Subcutaneous abdominal adipose tissue (tissue), 5 donors: ENCODE measurements at regions not wholly inside any gene's neighbourhood (a gene's known extent, or its start where the extent isn't known, plus 50 kb on each side); places are given as distances from the start of the nearest gene placed in this dataset.

Experiments used
- H3K27ac ChIP-seq: one replicate; pipeline ENCODE4 v1.7.0; 2013; ENCODE audit warnings: low read depth, mild to moderate bottlenecking, inconsistent platforms, low read length, moderate library complexity
- H3K27me3 ChIP-seq, 5 donors: one replicate each; pipeline ENCODE4 v1.7.0; 2013; ENCODE audit warnings: low read length in 5 of 5, inconsistent platforms in 1 of 5; ENCODE audit not compliant: control insufficient read depth in 5 of 5, insufficient read depth in 4 of 5
- H3K36me3 ChIP-seq, 5 donors: one replicate each; pipeline ENCODE4 v1.7.0; 2013; ENCODE audit warnings: low read length in 5 of 5; ENCODE audit not compliant: control insufficient read depth in 5 of 5, insufficient read depth in 5 of 5
- H3K4me1 ChIP-seq, 5 donors: one replicate each; pipeline ENCODE4 v1.7.0; 2013; ENCODE audit warnings: low read length in 5 of 5, mild to moderate bottlenecking in 3 of 5, moderate library complexity in 1 of 5; ENCODE audit not compliant: control insufficient read depth in 5 of 5, insufficient read depth in 5 of 5
- H3K4me3 ChIP-seq, 5 donors: one replicate each; pipeline ENCODE4 v1.7.0; 2013; ENCODE audit warnings: low read length in 5 of 5, low read depth in 1 of 5
- H3K9ac ChIP-seq, 5 donors: one replicate each; pipeline ENCODE4 v1.7.0; 2013; ENCODE audit warnings: low read length in 5 of 5, mild to moderate bottlenecking in 4 of 5, moderate library complexity in 3 of 5
- H3K9me3 ChIP-seq, 5 donors: one replicate each; pipeline ENCODE4 v1.7.0; 2013; ENCODE audit warnings: low read length in 5 of 5; ENCODE audit not compliant: control insufficient read depth in 5 of 5
- donor health status: healthy.
- donor health status: healthy.
- donor health status: healthy.
- donor health status: healthy.
- donor health status: healthy.

DNA sequence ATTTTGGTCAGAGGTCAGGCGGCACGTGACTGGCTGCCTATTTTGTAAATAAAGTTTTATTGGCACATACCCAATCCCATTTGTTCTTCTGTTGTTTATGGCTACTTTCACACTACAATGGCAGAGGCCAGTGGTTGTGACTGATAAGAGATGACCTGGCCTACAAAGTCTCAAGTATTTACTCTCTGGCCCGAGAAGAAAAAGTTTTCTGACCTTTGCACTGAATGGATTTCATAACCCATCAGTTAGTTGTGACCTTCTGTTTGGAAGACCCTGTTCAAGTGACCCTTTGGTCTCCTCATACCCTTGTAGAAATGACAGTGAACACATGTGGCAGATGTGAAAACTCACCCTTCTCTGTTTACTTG is 121.4 kb upstream of the MGAT5 start:
- no peaks in the 10 kb centered on the region for H3K36me3 ChIP-seq
- H3K27me3 ChIP-seq: no peaks in the 10 kb centered on the region
- H3K9me3 ChIP-seq: no peaks in the 10 kb centered on the region
- H3K9ac ChIP-seq: no peak overlapping the region
- H3K27ac ChIP-seq: no peak overlapping the region
- H3K4me1 ChIP-seq: peaks cover 6 to 38% (median 24%) of the 10 kb centered on the region in 5 donors
- no peak overlapping the region for H3K4me3 ChIP-seq

DNA sequence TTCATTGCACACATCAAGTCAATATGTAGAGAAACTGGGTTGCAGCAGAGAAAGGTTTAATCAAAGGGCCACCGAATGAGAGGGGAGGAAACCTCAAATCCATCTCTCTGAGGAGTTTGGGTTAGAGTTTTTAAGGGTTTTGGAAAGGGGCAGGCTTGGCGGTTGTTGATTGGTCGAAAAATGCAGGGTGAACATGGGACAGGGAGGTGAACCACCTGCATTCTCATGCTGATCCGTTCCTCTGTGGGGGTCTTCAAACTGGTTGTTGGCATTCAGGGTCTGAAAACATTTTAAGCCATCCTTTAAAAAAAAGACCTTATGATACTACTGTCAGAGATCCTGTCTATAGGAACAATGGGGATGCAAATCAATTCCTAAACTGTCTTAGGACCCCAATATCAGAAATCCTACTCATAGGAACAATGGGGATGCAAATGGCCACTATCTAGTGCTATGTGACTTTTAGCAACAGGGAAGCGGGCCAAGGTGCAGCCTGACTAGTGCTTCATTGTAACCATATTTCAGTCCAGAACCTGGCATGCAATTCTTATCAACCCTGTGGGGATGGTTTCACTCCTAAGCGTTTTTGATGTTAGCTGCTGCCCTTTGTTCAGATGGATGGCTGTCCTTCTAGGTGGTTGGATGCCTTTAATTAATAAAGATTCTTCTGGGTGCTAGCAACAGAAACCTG is 120.1 kb upstream of the MGAT5 start:
- Histone ChIP-seq H3K9ac (no peak overlapping the region), H3K36me3 (no peaks in the 10 kb centered on the region), H3K9me3 (no peaks in the 10 kb centered on the region), H3K4me1 (peaks cover 10 to 37% (median 29%) of the 10 kb centered on the region in 5 donors), H3K4me3 (no peak overlapping the region), H3K27me3 (no peaks in the 10 kb centered on the region), H3K27ac (no peak overlapping the region)

DNA sequence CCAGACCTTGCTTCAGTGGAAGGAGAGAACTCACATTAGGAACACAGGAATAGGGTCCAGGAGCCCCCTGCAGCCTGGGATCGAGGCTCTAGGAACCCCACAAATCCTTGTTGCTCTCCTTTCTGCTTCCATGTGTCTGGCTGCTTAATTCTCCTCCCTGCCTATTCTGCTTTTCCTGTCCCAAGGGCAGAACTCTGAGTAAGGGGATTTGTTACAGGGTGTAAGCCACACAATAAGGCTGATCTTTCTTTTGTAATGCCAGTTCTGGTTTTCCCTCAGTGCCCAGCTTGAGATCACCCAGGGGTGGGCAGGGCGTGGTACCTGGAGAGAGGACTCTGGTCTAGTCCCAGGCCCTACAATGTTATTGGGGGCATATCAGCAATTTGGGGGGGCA is 119.6 kb upstream of the MGAT5 start:
- Histone ChIP-seq H3K9me3 (no peaks in the 10 kb centered on the region), H3K4me1 (peaks cover 8 to 36% (median 24%) of the 10 kb centered on the region in 5 donors), H3K27ac (no peak overlapping the region)

DNA sequence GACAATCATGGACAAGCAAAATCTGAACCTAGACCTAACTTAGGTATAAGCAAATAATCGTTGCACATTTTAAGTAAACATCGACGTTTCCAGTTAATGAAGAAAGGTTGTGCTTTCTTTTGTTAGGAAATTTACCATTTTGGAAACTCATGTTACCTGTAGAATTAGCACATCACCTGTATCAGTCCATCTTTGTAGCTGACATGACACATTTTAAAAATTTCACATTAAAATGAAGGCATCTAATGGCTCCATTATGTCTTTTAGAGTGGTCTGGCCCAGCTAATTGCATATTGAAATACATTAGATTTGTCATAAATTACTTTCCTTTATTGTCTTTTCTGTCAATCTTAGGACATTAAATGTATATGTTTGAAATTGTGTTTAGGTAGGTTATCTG is 119.0 kb upstream of the MGAT5 start:
- Histone ChIP-seq H3K9ac (no peak overlapping the region), H3K9me3 (no peaks in the 10 kb centered on the region), H3K4me3 (no peak overlapping the region), H3K27ac (no peak overlapping the region), H3K27me3 (no peaks in the 10 kb centered on the region), H3K36me3 (no peaks in the 10 kb centered on the region), H3K4me1 (peaks cover 8 to 39% (median 21%) of the 10 kb centered on the region in 5 donors)

More for the DNA sequence above, 119.6 kb upstream of the MGAT5 start:
- H3K4me3 ChIP-seq: no peak overlapping the region
- no peaks in the 10 kb centered on the region for H3K27me3 ChIP-seq
- no peak overlapping the region for H3K9ac ChIP-seq
- no peaks in the 10 kb centered on the region for H3K36me3 ChIP-seq

DNA sequence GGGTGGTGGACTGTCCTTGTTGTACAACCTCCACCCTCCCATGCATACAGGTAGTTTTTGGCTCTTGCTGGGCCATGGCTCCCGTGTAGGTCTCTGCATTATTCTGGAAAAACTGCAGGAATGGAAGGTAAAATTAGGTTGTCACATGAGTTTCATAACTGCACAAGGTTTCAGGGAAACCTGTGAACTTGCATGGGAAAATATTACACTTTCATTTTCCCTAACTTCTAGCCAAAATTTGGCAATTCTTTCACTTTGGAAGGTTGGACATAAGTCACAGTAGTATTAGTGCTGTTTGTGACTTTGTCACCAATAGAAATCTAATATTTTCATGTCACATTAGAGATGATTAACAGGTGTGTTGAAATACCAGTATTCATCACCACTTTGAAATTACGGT is 118.1 kb upstream of the MGAT5 start:
- Histone ChIP-seq H3K9me3 (no peaks in the 10 kb centered on the region), H3K9ac (no peak overlapping the region), H3K4me1 (peaks cover 8 to 45% (median 21%) of the 10 kb centered on the region in 5 donors), H3K4me3 (no peak overlapping the region), H3K27ac (no peak overlapping the region), H3K36me3 (no peaks in the 10 kb centered on the region), H3K27me3 (no peaks in the 10 kb centered on the region)

DNA sequence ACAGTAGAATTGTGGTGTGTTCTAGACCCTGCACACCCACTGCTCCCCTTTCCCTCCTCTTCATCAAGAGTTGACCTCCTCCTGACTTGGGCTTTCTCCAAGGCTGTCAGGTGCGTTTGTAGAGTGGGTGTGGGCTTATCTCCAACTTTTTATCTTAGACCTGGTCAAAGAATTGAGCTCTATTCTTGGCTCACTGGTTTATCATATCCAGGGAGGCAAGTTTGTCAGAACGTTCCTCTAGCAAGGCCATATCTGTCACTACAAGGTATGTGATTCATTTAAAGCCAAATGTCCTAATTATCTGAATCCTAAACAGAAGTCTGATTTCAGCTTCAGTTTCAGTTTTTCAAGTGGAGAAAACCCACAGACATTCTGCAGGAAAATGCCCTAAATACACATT is 117.1 kb upstream of the MGAT5 start:
- Histone ChIP-seq H3K36me3 (no peaks in the 10 kb centered on the region), H3K4me3 (peak overlapping the region; percentile 14 to 41 (median 34)), H3K27me3 (no peaks in the 10 kb centered on the region), H3K4me1 (peaks cover 8 to 52% (median 21%) of the 10 kb centered on the region in 5 donors), H3K27ac (peak overlapping the region; percentile 39), H3K9ac (peak overlapping the region in 3 of 5 donors; percentile 15 to 35 (median 22)), H3K9me3 (no peaks in the 10 kb centered on the region)

DNA sequence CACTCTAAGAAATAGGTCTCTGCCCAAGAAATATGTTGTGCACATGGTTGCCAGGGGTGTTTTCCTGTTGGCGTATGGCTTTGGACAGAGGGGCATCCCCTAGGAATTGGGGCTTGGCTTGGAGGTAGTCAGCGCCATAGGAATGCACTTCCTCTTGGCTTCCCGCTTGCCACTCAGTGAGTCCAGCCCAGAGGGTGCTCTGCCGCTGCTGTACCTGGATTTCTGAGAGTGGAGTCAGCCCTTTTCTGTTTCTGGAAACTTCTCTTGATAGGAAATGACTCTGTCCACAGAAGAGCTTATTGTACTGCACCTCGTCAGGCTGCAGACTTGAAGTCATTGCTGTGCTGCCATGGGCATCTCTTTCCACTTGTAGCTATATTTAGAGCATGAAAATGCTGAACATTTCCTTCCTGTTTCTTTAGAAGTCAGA is 116.7 kb upstream of the MGAT5 start:
- H3K9ac ChIP-seq: peak overlapping the region in 3 of 5 donors; percentile 15 to 35 (median 22)
- peak overlapping the region; percentile 39 for H3K27ac ChIP-seq
- no peaks in the 10 kb centered on the region for H3K27me3 ChIP-seq
- peak overlapping the region; percentile 14 to 41 (median 34) for H3K4me3 ChIP-seq
- H3K9me3 ChIP-seq: no peaks in the 10 kb centered on the region
- H3K4me1 ChIP-seq: peaks cover 8 to 55% (median 21%) of the 10 kb centered on the region in 5 donors
- H3K36me3 ChIP-seq: no peaks in the 10 kb centered on the region

DNA sequence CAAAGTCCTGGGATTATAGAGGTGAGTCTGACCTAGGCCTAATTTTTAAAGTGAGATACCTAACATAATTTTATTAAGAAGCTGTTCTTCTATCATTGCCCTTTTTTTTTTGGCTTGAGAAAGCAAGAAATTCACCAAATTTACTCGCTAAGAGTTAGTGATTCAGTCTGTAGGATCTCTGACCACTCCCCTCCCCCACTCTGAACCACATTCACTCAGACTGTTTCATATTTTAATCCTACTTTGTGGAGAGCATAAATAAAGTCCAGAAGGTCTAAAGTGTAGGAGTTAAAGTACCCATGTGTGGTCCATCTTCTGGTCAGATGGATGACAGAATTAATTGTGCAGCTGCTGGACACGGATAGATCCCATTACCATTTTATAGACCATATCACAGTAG is 115.8 kb upstream of the MGAT5 start:
- H3K4me1 ChIP-seq: peaks cover 8 to 54% (median 21%) of the 10 kb centered on the region in 5 donors
- no peaks in the 10 kb centered on the region for H3K27me3 ChIP-seq
- no peak overlapping the region for H3K4me3 ChIP-seq
- H3K9me3 ChIP-seq: no peaks in the 10 kb centered on the region
- no peaks in the 10 kb centered on the region for H3K36me3 ChIP-seq
- H3K9ac ChIP-seq: no peak overlapping the region
- peak overlapping the region; percentile 39 for H3K27ac ChIP-seq

DNA sequence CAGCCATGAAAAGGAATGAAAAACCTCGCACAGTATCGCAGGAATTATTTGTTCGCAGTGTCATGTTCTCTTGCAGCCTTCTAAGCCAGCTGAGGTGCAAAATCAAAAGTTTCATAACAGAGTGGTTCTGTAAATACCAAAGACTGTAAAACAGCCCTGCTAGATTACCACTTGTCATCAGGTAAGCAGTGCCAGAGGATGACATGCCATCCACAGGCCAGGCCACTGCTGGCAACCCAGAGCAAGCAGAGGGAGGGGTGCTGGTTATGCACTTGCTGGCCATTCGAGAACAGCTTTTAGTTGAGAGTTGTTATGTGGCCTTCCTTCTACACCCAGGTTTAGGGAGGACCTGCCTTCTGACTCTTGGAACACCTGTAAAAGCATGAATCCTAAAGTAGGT is 114.3 kb upstream of the MGAT5 start:
- H3K36me3 ChIP-seq: no peaks in the 10 kb centered on the region
- peaks cover 8 to 54% (median 21%) of the 10 kb centered on the region in 5 donors for H3K4me1 ChIP-seq
- no peaks in the 10 kb centered on the region for H3K9me3 ChIP-seq
- H3K27me3 ChIP-seq: no peaks in the 10 kb centered on the region
- H3K27ac ChIP-seq: no peak overlapping the region
- no peak overlapping the region for H3K9ac ChIP-seq
- no peak overlapping the region for H3K4me3 ChIP-seq

DNA sequence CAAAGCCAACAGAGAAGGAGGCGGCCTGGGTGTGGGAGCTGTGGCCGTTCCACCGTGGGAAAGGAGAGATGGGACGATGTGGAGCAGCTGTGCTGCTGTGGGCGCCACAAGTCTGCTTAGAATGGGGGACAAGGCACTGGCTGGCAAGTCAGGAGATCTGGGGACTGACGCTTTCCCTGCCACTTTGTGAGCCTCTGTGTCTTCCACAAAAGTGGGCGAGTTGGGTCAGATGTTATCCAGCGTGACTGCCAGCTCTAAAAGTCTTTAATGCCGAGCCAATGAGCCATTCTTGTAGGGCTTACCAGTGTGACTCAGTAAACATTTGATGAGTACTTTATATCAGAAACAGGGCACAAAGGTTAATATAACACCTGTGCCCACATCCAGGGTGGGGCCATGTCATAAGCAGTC is 113.6 kb upstream of the MGAT5 start:
- Histone ChIP-seq H3K27me3 (no peaks in the 10 kb centered on the region), H3K4me1 (peaks cover 8 to 54% (median 21%) of the 10 kb centered on the region in 5 donors), H3K36me3 (no peaks in the 10 kb centered on the region), H3K9me3 (no peaks in the 10 kb centered on the region), H3K4me3 (no peak overlapping the region), H3K9ac (no peak overlapping the region), H3K27ac (no peak overlapping the region)
